ENCODE measurements at regions not wholly inside any gene's neighbourhood (a gene's known extent, or its start where the extent isn't known, plus 50 kb on each side); places are given as distances from the start of the nearest gene placed in this dataset.

DNA sequence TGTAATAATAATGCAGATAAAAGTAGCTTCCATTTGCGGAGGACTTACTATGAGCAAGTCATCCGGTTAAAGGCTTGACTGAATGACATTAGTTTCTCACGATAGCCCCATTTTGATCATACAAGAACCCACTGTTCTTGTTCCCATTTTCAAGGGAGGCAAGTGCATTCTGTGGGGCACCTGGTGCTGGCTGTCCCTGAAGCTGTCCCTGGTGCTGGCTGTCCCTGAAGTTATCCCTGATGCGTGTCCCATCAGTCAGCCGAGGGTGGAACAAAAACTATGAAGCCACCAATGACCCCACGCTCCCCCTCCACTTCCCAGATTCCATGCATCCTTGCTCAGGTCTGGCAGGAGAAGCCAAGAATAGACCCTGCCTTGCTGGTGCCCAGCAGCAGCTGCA, 95.3 kb downstream of the EDN3 start:
- TF ChIP-seq, protein P1, sequence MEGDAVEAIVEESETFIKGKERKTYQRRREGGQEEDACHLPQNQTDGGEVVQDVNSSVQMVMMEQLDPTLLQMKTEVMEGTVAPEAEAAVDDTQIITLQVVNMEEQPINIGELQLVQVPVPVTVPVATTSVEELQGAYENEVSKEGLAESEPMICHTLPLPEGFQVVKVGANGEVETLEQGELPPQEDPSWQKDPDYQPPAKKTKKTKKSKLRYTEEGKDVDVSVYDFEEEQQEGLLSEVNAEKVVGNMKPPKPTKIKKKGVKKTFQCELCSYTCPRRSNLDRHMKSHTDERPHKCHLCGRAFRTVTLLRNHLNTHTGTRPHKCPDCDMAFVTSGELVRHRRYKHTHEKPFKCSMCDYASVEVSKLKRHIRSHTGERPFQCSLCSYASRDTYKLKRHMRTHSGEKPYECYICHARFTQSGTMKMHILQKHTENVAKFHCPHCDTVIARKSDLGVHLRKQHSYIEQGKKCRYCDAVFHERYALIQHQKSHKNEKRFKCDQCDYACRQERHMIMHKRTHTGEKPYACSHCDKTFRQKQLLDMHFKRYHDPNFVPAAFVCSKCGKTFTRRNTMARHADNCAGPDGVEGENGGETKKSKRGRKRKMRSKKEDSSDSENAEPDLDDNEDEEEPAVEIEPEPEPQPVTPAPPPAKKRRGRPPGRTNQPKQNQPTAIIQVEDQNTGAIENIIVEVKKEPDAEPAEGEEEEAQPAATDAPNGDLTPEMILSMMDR (IDR thresholded peaks at IDR 0.05): no peak
- TF ChIP-seq POLR2A (IDR thresholded peaks at IDR 0.05): no peak

Data from testis (tissue), 2 donors.